HCT116 (cell line): ENCODE measurements at regions not wholly inside any gene's neighbourhood (a gene's known extent, or its start where the extent isn't known, plus 50 kb on each side); places are given as distances from the start of the nearest gene placed in this dataset.

ENCODE experiments used
- CTCF ChIP-seq, 3 experiments: fragments of 200-600 bp in 1 of 3; sonication (generic) in 1 of 3; IDR thresholded peaks in 2 of 3; conservative IDR thresholded peaks in 1 of 3; 2 replicates each; pipeline ENCODE4 v1.5.1; 2012 to 2017; ENCODE audit warnings: low read depth in 2 of 3, low read length in 2 of 3, antibody characterized with exemption in 1 of 3, borderline replicate concordance in 1 of 3, control low read depth in 1 of 3, mild to moderate bottlenecking in 1 of 3, mixed read lengths in 1 of 3, mixed run types in 1 of 3, moderate library complexity in 1 of 3; ENCODE audit not compliant: insufficient read depth in 1 of 3
- EZH2 ChIP-seq: fragments of 200-600 bp; sonication (generic); IDR thresholded peaks from 2 replicates; pipeline ENCODE4 v1.6.1; 2017; ENCODE audit warnings: antibody characterized with exemption, mixed run types
- EZH2phosphoT487 ChIP-seq: fragments of 200-600 bp; IDR thresholded peaks from 2 replicates; pipeline ENCODE4 v1.6.1; 2018; ENCODE audit warnings: antibody characterized with exemption, borderline replicate concordance
- ZBTB33 ChIP-seq: IDR thresholded peaks from 2 replicates; pipeline ENCODE4 v1.6.1; 2011; ENCODE audit warnings: mild to moderate bottlenecking, low read length, moderate library complexity; ENCODE audit not compliant: insufficient replicate concordance; ENCODE audit errors: extremely low read depth
- ZFX ChIP-seq: fragments of 450-650 bp; IDR thresholded peaks from 2 replicates; pipeline ENCODE4 v1.6.1; 2017

- TF ChIP-seq CTCF (IDR thresholded peaks at IDR 0.05 in 2 of 3, conservative IDR thresholded peaks at IDR 0.05 in 1 of 3; ENCODE audit: borderline replicate concordance in 1 of 3, insufficient read depth in 1 of 3, low read depth in 2 of 3, low read length in 2 of 3) (no peak), EZH2 (no peak), ZBTB33 (no peak), EZH2phosphoT487 (no peak), ZFX (no peak)
Measured at GRCh38 chr13:54975676-54976075, 1947.1 kb downstream of the OLFM4 start.
